IMR-90 (cell line): ENCODE measurements at regions not wholly inside any gene's neighbourhood (a gene's known extent, or its start where the extent isn't known, plus 50 kb on each side); places are given as distances from the start of the nearest gene placed in this dataset.

ENCODE experiments used
- ATAC-seq: fragments of 200-7000 bp; cut with Tn5 transposase; 2 replicates; pipeline ENCODE4 v1.9.1; 2020; ENCODE audit warnings: low read depth, mild to moderate bottlenecking, moderate library complexity
- BruUV-seq: library from RNA; stranded (reverse); fragments of 400-500 nt; replicated peaks from 2 replicates; lab custom pipeline; 2021; lab: Mats Ljungman, UMichigan
- CTCF ChIA-PET: fragments of 300-600 bp; formaldehyde crosslinking; extraction: SDS; loops from one replicate; lab custom pipeline; 2021; ENCODE audit warnings: antibody characterized with exemption; lab: Yijun Ruan, JAX
- POLR2A ChIA-PET: fragments of 300-600 bp; sonication (Branson Sonifier 250); formaldehyde crosslinking; loops from one replicate; lab custom pipeline; 2022; ENCODE audit warnings: antibody characterized with exemption; ENCODE audit not compliant: unreplicated experiment; lab: Charles Lee
- DNase-seq: peaks from one replicate; pipeline ENCODE4 v3.0.0; 2013
- H2AFZ ChIP-seq: replicated peaks from 2 replicates; pipeline ENCODE3; 2013; ENCODE audit warnings: low read length, mild to moderate bottlenecking; ENCODE audit not compliant: poor library complexity
- H2AK5ac ChIP-seq: 2 replicates; pipeline ENCODE4 v1.6.1; 2013; ENCODE audit warnings: low read depth, low read length, inconsistent platforms
- H2AK9ac ChIP-seq: replicated peaks from 2 replicates; pipeline ENCODE3; 2013; ENCODE audit warnings: mild to moderate bottlenecking, low read depth, low read length, moderate library complexity; ENCODE audit not compliant: poor library complexity
- H2BK120ac ChIP-seq: 2 replicates; pipeline ENCODE4 v1.6.1; 2013; ENCODE audit warnings: low read depth, low read length, inconsistent platforms
- H2BK15ac ChIP-seq: 3 replicates; pipeline ENCODE4 v1.6.1; 2013; ENCODE audit warnings: low read depth, low read length, inconsistent platforms
- H2BK20ac ChIP-seq: 2 replicates; pipeline ENCODE4 v1.6.1; 2013; ENCODE audit warnings: low read depth, mild to moderate bottlenecking, inconsistent platforms, low read length, moderate library complexity
- H2BK5ac ChIP-seq: 2 replicates; pipeline ENCODE4 v1.6.1; 2013; ENCODE audit warnings: mild to moderate bottlenecking, low read depth, low read length, inconsistent platforms; ENCODE audit not compliant: poor library complexity, severe bottlenecking
- H3K14ac ChIP-seq: replicated peaks from 2 replicates; pipeline ENCODE4 v1.6.1; 2013; ENCODE audit warnings: low read depth, low read length, inconsistent platforms
- H3K18ac ChIP-seq: 2 replicates; pipeline ENCODE4 v1.6.1; 2013; ENCODE audit warnings: low read depth, low read length, control low read depth
- H3K23ac ChIP-seq: 2 replicates; pipeline ENCODE4 v1.6.1; 2013; ENCODE audit warnings: low read depth, low read length, inconsistent platforms
- H3K27ac ChIP-seq: 2 replicates; pipeline ENCODE4 v1.5.1; 2013; ENCODE audit warnings: mild to moderate bottlenecking, control low read depth, low read length; ENCODE audit not compliant: insufficient read depth
- H3K27me3 ChIP-seq: 2 replicates; pipeline ENCODE4 v1.6.1; 2013; ENCODE audit warnings: low read length; ENCODE audit not compliant: control insufficient read depth, insufficient read depth
- H3K36me3 ChIP-seq: 2 replicates; pipeline ENCODE4 v1.6.1; 2013; ENCODE audit warnings: low read length, mixed read lengths; ENCODE audit not compliant: control insufficient read depth, insufficient read depth
- H3K4ac ChIP-seq: 2 replicates; pipeline ENCODE4 v1.6.1; 2013; ENCODE audit warnings: low read depth, low read length, inconsistent platforms
- H3K4me1 ChIP-seq: 2 replicates; pipeline ENCODE4 v1.6.1; 2013; ENCODE audit warnings: low read length, mixed read lengths; ENCODE audit not compliant: control insufficient read depth, insufficient read depth
- H3K4me2 ChIP-seq: 2 replicates; pipeline ENCODE4 v1.6.1; 2013; ENCODE audit warnings: low read depth, mild to moderate bottlenecking, control low read depth, low read length, moderate library complexity
- H3K4me3 ChIP-seq: 2 replicates; pipeline ENCODE4 v1.5.1; 2013; ENCODE audit warnings: low read depth, mild to moderate bottlenecking, control low read depth, low read length, moderate library complexity; ENCODE audit not compliant: insufficient read depth
- H3K56ac ChIP-seq: 2 replicates; pipeline ENCODE4 v1.6.1; 2013; ENCODE audit warnings: low read length, inconsistent platforms; ENCODE audit not compliant: insufficient read depth; ENCODE audit errors: extremely low read depth
- H3K79me1 ChIP-seq, 2 experiments: 2 replicates each; pipeline ENCODE4 v1.6.1; 2013; ENCODE audit warnings: low read length in 2 of 2, inconsistent platforms in 1 of 2, low read depth in 1 of 2
- H3K9ac ChIP-seq: 2 replicates; pipeline ENCODE4 v1.6.1; 2013; ENCODE audit warnings: low read depth, low read length, control low read depth
- H3K9me1 ChIP-seq: 2 replicates; pipeline ENCODE4 v1.6.1; 2013; ENCODE audit warnings: low read length, inconsistent platforms; ENCODE audit not compliant: insufficient read depth
- H3K9me3 ChIP-seq: 2 replicates; pipeline ENCODE4 v1.6.1; 2013; ENCODE audit warnings: low read length; ENCODE audit not compliant: control insufficient read depth, insufficient read depth
- H4K20me1 ChIP-seq: 2 replicates; pipeline ENCODE4 v1.6.1; 2013; ENCODE audit warnings: low read length, inconsistent platforms; ENCODE audit not compliant: insufficient read depth
- H4K5ac ChIP-seq: 2 replicates; pipeline ENCODE4 v1.6.1; 2013; ENCODE audit warnings: mild to moderate bottlenecking, low read depth, low read length, control low read depth
- H4K8ac ChIP-seq, 2 experiments: 2 replicates each; pipeline ENCODE4 v1.6.1; 2013; ENCODE audit warnings: low read depth in 2 of 2, low read length in 2 of 2, control low read depth in 1 of 2, inconsistent platforms in 1 of 2
- H4K91ac ChIP-seq: 2 replicates; pipeline ENCODE4 v1.6.1; 2013; ENCODE audit warnings: low read depth, low read length, inconsistent platforms; ENCODE audit not compliant: insufficient read depth
- BHLHE40 ChIP-seq: fragments of 150-350 bp; IDR thresholded peaks from 2 replicates; pipeline ENCODE4 v1.6.1; 2016; ENCODE audit warnings: mild to moderate bottlenecking, low read depth, low read length
- CEBPB ChIP-seq: IDR thresholded peaks from 2 replicates; pipeline ENCODE4 v1.6.1; 2012; ENCODE audit warnings: low read depth, low read length, improper control_type of control experiment
- CHD1 ChIP-seq: IDR thresholded peaks from 2 replicates; pipeline ENCODE4 v1.6.1; 2012; ENCODE audit warnings: low read depth, low read length, improper control_type of control experiment
- ELK1 ChIP-seq: fragments of 150-350 bp; IDR thresholded peaks from 2 replicates; pipeline ENCODE4 v1.6.1; 2016; ENCODE audit warnings: low read depth, mild to moderate bottlenecking, low read length, moderate library complexity, borderline replicate concordance
- FOS ChIP-seq: fragments of 150-350 bp; IDR thresholded peaks from 2 replicates; pipeline ENCODE4 v1.6.1; 2016; ENCODE audit warnings: low read depth, low read length
- MAFK ChIP-seq: IDR thresholded peaks from 2 replicates; pipeline ENCODE4 v1.6.1; 2012; ENCODE audit warnings: low read depth, low read length, improper control_type of control experiment
- MAZ ChIP-seq: IDR thresholded peaks from 2 replicates; pipeline ENCODE4 v1.6.1; 2012; ENCODE audit warnings: low read depth, mild to moderate bottlenecking, low read length, improper control_type of control experiment, moderate library complexity, borderline replicate concordance
- MXI1 ChIP-seq: IDR thresholded peaks from 2 replicates; pipeline ENCODE4 v1.6.1; 2012; ENCODE audit warnings: low read depth, mild to moderate bottlenecking, low read length, moderate library complexity, borderline replicate concordance
- NFE2L2 ChIP-seq: fragments of 150-350 bp; IDR thresholded peaks from 2 replicates; pipeline ENCODE4 v1.6.1; 2016; ENCODE audit warnings: low read depth, mild to moderate bottlenecking, low read length
- POLR2A ChIP-seq: IDR thresholded peaks from 2 replicates; pipeline ENCODE4 v1.6.1; 2012; ENCODE audit warnings: mild to moderate bottlenecking, low read depth, low read length
- RAD21 ChIP-seq: IDR thresholded peaks from 2 replicates; pipeline ENCODE4 v1.6.1; 2012; ENCODE audit warnings: low read length, improper control_type of control experiment
- RCOR1 ChIP-seq: IDR thresholded peaks from 2 replicates; pipeline ENCODE4 v1.6.1; 2012; ENCODE audit warnings: mild to moderate bottlenecking, low read length, improper control_type of control experiment; ENCODE audit not compliant: insufficient replicate concordance
- RFX5 ChIP-seq: IDR thresholded peaks from 2 replicates; pipeline ENCODE4 v1.8.0; 2012; ENCODE audit warnings: low read depth, mild to moderate bottlenecking, low read length, moderate library complexity
- SMC3 ChIP-seq: fragments of 150-350 bp; IDR thresholded peaks from 2 replicates; pipeline ENCODE4 v1.6.1; 2016; ENCODE audit warnings: low read depth, mild to moderate bottlenecking, antibody characterized with exemption, low read length, moderate library complexity
- WGBS, 2 experiments: methylation state at CpG; one replicate each; pipeline versions ENCODE4 v1.1.5 to v1.1.7; 2013; ENCODE audit warnings: missing lambda C conversion rate in 2 of 2; ENCODE audit not compliant: insufficient read length in 1 of 2; ENCODE audit errors: extremely low coverage in 2 of 2; 5-methylcytosine and 5-hydroxymethylcytosine counted together
- dilution Hi-C: fragments of 300-500 bp; cut with HindIII; formaldehyde crosslinking; loops from one replicate; pipeline ENCODE4 v1.14.3; 2018; ENCODE audit warnings: low sequenced_read_pairs; ENCODE audit not compliant: unreplicated experiment
- in situ Hi-C: fragments of 300-500 bp; cut with MboI; formaldehyde crosslinking; loops from 3 replicates; pipeline ENCODE4 v1.14.3; 2019; ENCODE audit warnings: low sequenced_read_pairs, inconsistent platforms, mixed read lengths
- intact Hi-C: fragments of 100-400 bp; cut with micrococcal nuclease; formaldehyde crosslinking; loops from 2 replicates; pipeline ENCODE4 v1.10.0; 2022
- TF ChIP-seq, protein P1 (sequence below): fragments of 150-350 bp; IDR thresholded peaks from 2 replicates; pipeline ENCODE4 v1.6.1; 2017; ENCODE audit warnings: mild to moderate bottlenecking, antibody characterized with exemption, low read length, low read depth
- TF ChIP-seq, protein P2 (sequence below): conservative IDR thresholded peaks from 2 replicates; pipeline ENCODE4 v1.5.1; 2012; ENCODE audit warnings: mild to moderate bottlenecking, low read depth, low read length, improper control_type of control experiment

DNA sequence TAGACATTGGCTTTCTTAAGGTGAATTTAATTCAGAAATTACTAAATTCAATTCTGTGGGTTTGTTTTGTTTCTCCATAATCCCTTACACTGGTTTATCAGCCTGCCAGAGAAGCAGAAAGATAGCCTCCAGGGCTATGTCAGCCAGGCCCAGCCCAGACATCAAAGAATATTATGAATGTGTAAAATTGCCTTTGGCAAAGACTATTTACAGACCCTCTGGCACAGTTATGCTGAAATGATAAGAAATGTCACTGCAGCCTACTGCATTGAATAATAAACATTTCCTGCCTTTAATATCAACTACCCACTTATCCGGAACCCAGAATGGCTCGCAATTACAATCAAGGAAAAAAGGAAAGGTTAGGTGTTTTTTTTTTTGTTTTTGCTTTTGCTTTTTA, 562.5 kb upstream of the LRRC4C start:
- dilution Hi-C loops (no loop called here), intact Hi-C loops (no loop called here), in situ Hi-C loops (no loop called here)
- TF ChIP-seq ELK1 (no peak), SMC3 (no peak), RCOR1 (no peak), MAZ (no peak), CEBPB (no peak), RFX5 (no peak), POLR2A (no peak), RAD21 (no peak), CHD1 (no peak), FOS (no peak), BHLHE40 (no peak), MAFK (no peak), MXI1 (no peak), NFE2L2 (no peak)
- TF ChIP-seq, protein P1, sequence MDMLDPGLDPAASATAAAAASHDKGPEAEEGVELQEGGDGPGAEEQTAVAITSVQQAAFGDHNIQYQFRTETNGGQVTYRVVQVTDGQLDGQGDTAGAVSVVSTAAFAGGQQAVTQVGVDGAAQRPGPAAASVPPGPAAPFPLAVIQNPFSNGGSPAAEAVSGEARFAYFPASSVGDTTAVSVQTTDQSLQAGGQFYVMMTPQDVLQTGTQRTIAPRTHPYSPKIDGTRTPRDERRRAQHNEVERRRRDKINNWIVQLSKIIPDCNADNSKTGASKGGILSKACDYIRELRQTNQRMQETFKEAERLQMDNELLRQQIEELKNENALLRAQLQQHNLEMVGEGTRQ: no peak
- TF ChIP-seq, protein P2, sequence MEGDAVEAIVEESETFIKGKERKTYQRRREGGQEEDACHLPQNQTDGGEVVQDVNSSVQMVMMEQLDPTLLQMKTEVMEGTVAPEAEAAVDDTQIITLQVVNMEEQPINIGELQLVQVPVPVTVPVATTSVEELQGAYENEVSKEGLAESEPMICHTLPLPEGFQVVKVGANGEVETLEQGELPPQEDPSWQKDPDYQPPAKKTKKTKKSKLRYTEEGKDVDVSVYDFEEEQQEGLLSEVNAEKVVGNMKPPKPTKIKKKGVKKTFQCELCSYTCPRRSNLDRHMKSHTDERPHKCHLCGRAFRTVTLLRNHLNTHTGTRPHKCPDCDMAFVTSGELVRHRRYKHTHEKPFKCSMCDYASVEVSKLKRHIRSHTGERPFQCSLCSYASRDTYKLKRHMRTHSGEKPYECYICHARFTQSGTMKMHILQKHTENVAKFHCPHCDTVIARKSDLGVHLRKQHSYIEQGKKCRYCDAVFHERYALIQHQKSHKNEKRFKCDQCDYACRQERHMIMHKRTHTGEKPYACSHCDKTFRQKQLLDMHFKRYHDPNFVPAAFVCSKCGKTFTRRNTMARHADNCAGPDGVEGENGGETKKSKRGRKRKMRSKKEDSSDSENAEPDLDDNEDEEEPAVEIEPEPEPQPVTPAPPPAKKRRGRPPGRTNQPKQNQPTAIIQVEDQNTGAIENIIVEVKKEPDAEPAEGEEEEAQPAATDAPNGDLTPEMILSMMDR: no peak
- no peaks in the 10 kb centered on the region for H3K9me1 ChIP-seq
- ChIA-PET CTCF (no interaction called here), POLR2A (no interaction called here)
- no TSS peak for BruUV-seq
- no peak overlapping the region for H2AK9ac ChIP-seq
- no peak overlapping the region for H3K9ac ChIP-seq
- H2BK20ac ChIP-seq: no peak overlapping the region
- H2AFZ ChIP-seq: no peak overlapping the region
- H3K56ac ChIP-seq: no peak overlapping the region
- H3K9me3 ChIP-seq: 0 out of 2 replicates have a peak, but pooled peaks cover 8% of the 10 kb centered on the region
- H3K36me3 ChIP-seq: no peaks in the 10 kb centered on the region
- H2BK120ac ChIP-seq: no peak overlapping the region
- H2BK15ac ChIP-seq: no peak overlapping the region
- H3K18ac ChIP-seq: no peak overlapping the region
- H3K4me2 ChIP-seq: no peak overlapping the region
- no CpG with 5 or more reads among the region's 2 CpGs for WGBS, 2 experiments
- H3K27me3 ChIP-seq: no peaks in the 10 kb centered on the region
- H3K4me3 ChIP-seq: no peak overlapping the region
- ATAC-seq: no peak
- no peak overlapping the region for H2AK5ac ChIP-seq
- H4K8ac ChIP-seq: no peak overlapping the region
- DNase-seq: no peak
- no peaks in the 10 kb centered on the region for H4K20me1 ChIP-seq
- H2BK5ac ChIP-seq: no peak overlapping the region
- H3K79me1 ChIP-seq: no peaks in the 10 kb centered on the region
- no peak overlapping the region for H3K14ac ChIP-seq
- H4K91ac ChIP-seq: no peak overlapping the region
- H3K4ac ChIP-seq: no peak overlapping the region
- no peak overlapping the region for H4K5ac ChIP-seq
- H3K23ac ChIP-seq: no peak overlapping the region
- H3K27ac ChIP-seq: no peak overlapping the region
- H3K4me1 ChIP-seq: no peaks in the 10 kb centered on the region
